Caco-2 (cell line): ENCODE measurements at regions not wholly inside any gene's neighbourhood (a gene's known extent, or its start where the extent isn't known, plus 50 kb on each side); places are given as distances from the start of the nearest gene placed in this dataset.

Experiments used
- BruUV-seq: library from RNA; stranded (reverse); fragments of 400-500 nt; replicated peaks from 2 replicates; lab custom pipeline; 2021; lab: Mats Ljungman, UMichigan
- CTCF ChIA-PET: fragments of 300-600 bp; sonication (Branson Sonifier 250); formaldehyde crosslinking; loops from one replicate; lab custom pipeline; 2022; ENCODE audit warnings: antibody characterized with exemption; lab: Charles Lee
- POLR2A ChIA-PET: fragments of 300-600 bp; sonication (Branson Sonifier 250); formaldehyde crosslinking; loops from one replicate; lab custom pipeline; 2022; ENCODE audit warnings: antibody characterized with exemption; lab: Charles Lee
- DNase-seq, 2 experiments: peaks; one replicate each; pipeline versions ENCODE4 v3.0.0 to v3.0.0-alpha.2; 2020 to 2022
- H3K27me3 ChIP-seq: replicated peaks from 2 replicates; pipeline ENCODE4 v1.6.0; 2011; ENCODE audit warnings: low read length; ENCODE audit not compliant: control insufficient read depth, insufficient read depth
- H3K36me3 ChIP-seq: 2 replicates; pipeline ENCODE4 v1.5.1; 2011; ENCODE audit warnings: low read length; ENCODE audit not compliant: control insufficient read depth, insufficient read depth
- H3K4me1 ChIP-seq: fragments of 250-450 bp; sonication (Bioruptor Pico); 2 replicates; pipeline ENCODE4 v1.5.1; 2020; ENCODE audit warnings: mild to moderate bottlenecking
- H3K4me3 ChIP-seq: 2 replicates; pipeline ENCODE4 v1.5.1; 2011; ENCODE audit warnings: low read depth, mild to moderate bottlenecking, control low read depth, low read length
- H3K9me3 ChIP-seq: fragments of 250-450 bp; sonication (Bioruptor Pico); 2 replicates; pipeline ENCODE4 v1.5.1; 2020; ENCODE audit warnings: mild to moderate bottlenecking, moderate library complexity
- H3K27ac Mint-ChIP-seq: one replicate; pipeline ENCODE4 v1.8.0; 2022; ENCODE audit warnings: mixed read lengths; ENCODE audit not compliant: unreplicated experiment
- H3K27me3 Mint-ChIP-seq: one replicate; pipeline ENCODE4 v1.8.0; 2022; ENCODE audit warnings: mixed read lengths; ENCODE audit not compliant: insufficient read depth, unreplicated experiment
- H3K36me3 Mint-ChIP-seq: one replicate; pipeline ENCODE4 v1.8.0; 2022; ENCODE audit warnings: mild to moderate bottlenecking, mixed read lengths; ENCODE audit not compliant: insufficient read depth, unreplicated experiment
- H3K4me1 Mint-ChIP-seq: one replicate; pipeline ENCODE4 v1.8.0; 2022; ENCODE audit warnings: low read depth, mixed read lengths; ENCODE audit not compliant: unreplicated experiment
- H3K4me3 Mint-ChIP-seq: one replicate; pipeline ENCODE4 v1.8.0; 2022; ENCODE audit warnings: mild to moderate bottlenecking, moderate library complexity, mixed read lengths; ENCODE audit not compliant: unreplicated experiment
- H3K9me3 Mint-ChIP-seq: one replicate; pipeline ENCODE4 v1.8.0; 2022; ENCODE audit warnings: mixed read lengths; ENCODE audit not compliant: unreplicated experiment
- CTCF ChIP-seq, 2 experiments: fragments of 200-600 bp in 1 of 2; IDR thresholded peaks; 1 replicate in 1 of 2; 2 replicates in 1 of 2; pipeline versions ENCODE4 v1.5.1 to v1.8.0; 2011 to 2022; ENCODE audit warnings: antibody characterized with exemption in 1 of 2, control low read depth in 1 of 2, inconsistent platforms in 1 of 2, low read depth in 1 of 2, low read length in 1 of 2, mild to moderate bottlenecking in 1 of 2, moderate library complexity in 1 of 2; ENCODE audit not compliant: insufficient read depth in 1 of 2, severe bottlenecking in 1 of 2, unreplicated experiment in 1 of 2
- intact Hi-C: fragments of 100-400 bp; cut with micrococcal nuclease; formaldehyde crosslinking; loops from one replicate; pipeline ENCODE4 v1.10.0; 2022; ENCODE audit not compliant: unreplicated experiment

- H3K36me3 Mint-ChIP-seq, result no peaks in the 10 kb centered on the region
- Histone ChIP-seq H3K4me3 (no peak overlapping the region), H3K36me3 (no peaks in the 10 kb centered on the region), H3K27me3 (no peaks in the 10 kb centered on the region), H3K4me1 (no peaks in the 10 kb centered on the region), H3K9me3 (no peaks in the 10 kb centered on the region)
- BruUV-seq, result no TSS peak
- no peak overlapping the region for H3K4me3 Mint-ChIP-seq
- POLR2A ChIA-PET, result no interaction called here
- H3K27me3 Mint-ChIP-seq, result no peaks in the 10 kb centered on the region
- H3K4me1 Mint-ChIP-seq, result no peaks in the 10 kb centered on the region
- intact Hi-C loops, result loop anchor here (10.0 kb wide), 1 partner anchor 226 kb away; no protein-coding TSS in a partner anchor
- no peak overlapping the region for H3K27ac Mint-ChIP-seq
- TF ChIP-seq CTCF (IDR thresholded peaks at IDR 0.05; ENCODE audit: insufficient read depth in 1 of 2, low read depth in 1 of 2, low read length in 1 of 2, severe bottlenecking in 1 of 2, unreplicated experiment in 1 of 2), result no peak
- CTCF ChIA-PET, result no interaction called here
- DNase-seq, result no peak
- peaks cover 10% of the 10 kb centered on the region for H3K9me3 Mint-ChIP-seq
These were observed 818.1 kb upstream of the TMEM132C start for GRCh38 chr12:127448906-127449305.

GRCh38 chr12:127450826-127451225, 816.1 kb upstream of the TMEM132C start:
- no peaks in the 10 kb centered on the region for H3K4me1 ChIP-seq
- no peak for TF ChIP-seq CTCF (IDR thresholded peaks at IDR 0.05; ENCODE audit: insufficient read depth in 1 of 2, low read depth in 1 of 2, low read length in 1 of 2, severe bottlenecking in 1 of 2, unreplicated experiment in 1 of 2)
- no peaks in the 10 kb centered on the region for H3K36me3 Mint-ChIP-seq
- H3K27me3 ChIP-seq, result no peaks in the 10 kb centered on the region
- no peaks in the 10 kb centered on the region for H3K9me3 ChIP-seq
- H3K4me3 Mint-ChIP-seq, result no peak overlapping the region
- no peak overlapping the region for H3K4me3 ChIP-seq
- H3K4me1 Mint-ChIP-seq, result no peaks in the 10 kb centered on the region
- POLR2A ChIA-PET, result no interaction called here
- no peaks in the 10 kb centered on the region for H3K36me3 ChIP-seq
- no peak overlapping the region for H3K27ac Mint-ChIP-seq
- no TSS peak for BruUV-seq
- peaks cover 10% of the 10 kb centered on the region for H3K9me3 Mint-ChIP-seq
- intact Hi-C loops, result no loop called here
- CTCF ChIA-PET, result no interaction called here
- no peak for DNase-seq
- no peaks in the 10 kb centered on the region for H3K27me3 Mint-ChIP-seq

DNA sequence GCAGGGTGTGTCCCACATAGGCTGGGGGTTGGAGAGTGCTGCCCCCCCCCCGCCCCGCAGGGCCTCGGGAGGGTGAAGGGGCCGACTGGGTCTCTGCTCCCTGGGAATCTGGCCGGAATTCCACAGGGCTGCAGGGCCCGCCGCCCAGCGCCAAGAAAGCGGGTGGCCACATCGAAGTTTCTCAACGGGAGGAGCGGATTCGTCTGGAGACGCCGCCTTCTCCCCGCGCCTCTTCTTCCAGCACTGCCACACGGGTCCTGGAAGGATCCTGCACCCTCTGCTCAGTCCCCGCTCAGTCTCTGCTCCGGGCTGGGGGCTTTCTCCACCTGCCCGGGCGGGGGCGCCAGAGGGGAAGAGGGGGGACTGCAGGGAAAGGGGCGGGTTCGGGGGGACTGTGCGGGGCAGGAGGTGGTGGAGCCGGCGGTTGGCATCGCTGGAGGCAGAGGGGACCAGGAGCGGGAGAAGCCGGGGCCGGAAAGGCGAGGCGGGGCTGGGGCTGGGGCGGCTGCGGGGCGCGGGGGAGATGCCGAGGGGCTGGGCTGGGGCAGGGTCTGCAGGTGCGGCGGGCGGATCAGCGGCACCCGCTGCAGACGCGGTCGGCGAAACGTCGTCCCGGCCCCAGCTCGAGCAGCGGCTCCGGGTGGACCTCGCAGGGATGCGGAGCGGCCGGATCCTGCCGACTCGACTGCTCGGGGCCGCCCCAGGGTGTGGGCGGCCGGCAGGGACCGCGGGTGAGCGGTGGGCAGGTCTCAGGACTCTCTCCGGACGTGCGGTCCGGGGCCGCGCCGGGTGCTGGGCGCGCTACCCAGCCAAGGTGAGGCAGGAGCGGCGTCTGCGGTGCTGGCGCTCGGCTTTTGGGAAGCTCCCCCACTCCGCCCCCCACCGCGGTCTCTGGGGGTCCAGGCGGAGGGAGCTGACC, 811.4 kb upstream of the TMEM132C start:
- ChIA-PET POLR2A (no interaction called here), CTCF (no interaction called here)
- Mint-ChIP-seq H3K27me3 (no peaks in the 10 kb centered on the region), H3K9me3 (peaks cover 10% of the 10 kb centered on the region), H3K4me3 (no peak overlapping the region), H3K4me1 (no peaks in the 10 kb centered on the region), H3K36me3 (no peaks in the 10 kb centered on the region), H3K27ac (no peak overlapping the region)
- no peaks in the 10 kb centered on the region for H3K9me3 ChIP-seq
- H3K4me1 ChIP-seq, result no peaks in the 10 kb centered on the region
- DNase-seq, result no peak
- no peaks in the 10 kb centered on the region for H3K36me3 ChIP-seq
- intact Hi-C loops, result no loop called here
- H3K4me3 ChIP-seq, result no peak overlapping the region
- no peaks in the 10 kb centered on the region for H3K27me3 ChIP-seq
- TF ChIP-seq CTCF (IDR thresholded peaks at IDR 0.05; ENCODE audit: insufficient read depth in 1 of 2, low read depth in 1 of 2, low read length in 1 of 2, severe bottlenecking in 1 of 2, unreplicated experiment in 1 of 2), result no peak
- BruUV-seq, result no TSS peak
